OCI-LY1 (cell line): ENCODE measurements at regions not wholly inside any gene's neighbourhood (a gene's known extent, or its start where the extent isn't known, plus 50 kb on each side); places are given as distances from the start of the nearest gene placed in this dataset.

Source experiments
- H2AFZ ChIP-seq: fragments of 200-600 bp; sonication (generic), shearing (Covaris generic); 2 replicates; pipeline ENCODE4 v1.6.0; 2014; ENCODE audit warnings: antibody characterized with exemption, mild to moderate bottlenecking, low read length
- H3F3A ChIP-seq: fragments of 200-600 bp; sonication (generic), shearing (Covaris generic); 2 replicates; pipeline ENCODE4 v1.6.0; 2014; ENCODE audit warnings: mild to moderate bottlenecking, antibody characterized with exemption, low read length, moderate library complexity; ENCODE audit not compliant: insufficient read depth
- H3K27ac ChIP-seq: fragments of 200-600 bp; sonication (generic); 2 replicates; pipeline ENCODE4 v1.5.1; 2014; ENCODE audit warnings: low read length, mixed run types, mild to moderate bottlenecking, low read depth; ENCODE audit not compliant: poor library complexity, severe bottlenecking
- H3K27me3 ChIP-seq: fragments of 200-600 bp; sonication (generic); 2 replicates; pipeline ENCODE4 v1.6.0; 2014; ENCODE audit warnings: antibody characterized with exemption, mild to moderate bottlenecking, low read length, moderate library complexity; ENCODE audit not compliant: insufficient read depth
- H3K36me3 ChIP-seq: fragments of 200-600 bp; sonication (generic); 2 replicates; pipeline ENCODE4 v1.6.1; 2014; ENCODE audit warnings: mild to moderate bottlenecking, antibody characterized with exemption, low read length, moderate library complexity, mixed read lengths; ENCODE audit not compliant: insufficient read depth
- H3K4me1 ChIP-seq: fragments of 200-600 bp; sonication (generic); 2 replicates; pipeline ENCODE4 v1.5.1; 2014; ENCODE audit warnings: mild to moderate bottlenecking, low read length, moderate library complexity; ENCODE audit not compliant: insufficient read depth, severe bottlenecking
- H3K4me2 ChIP-seq: fragments of 200-600 bp; sonication (generic), shearing (Covaris generic); 2 replicates; pipeline ENCODE4 v1.6.1; 2014; ENCODE audit warnings: low read length
- H3K4me3 ChIP-seq: fragments of 200-600 bp; sonication (generic); 2 replicates; pipeline ENCODE4 v1.5.1; 2014; ENCODE audit warnings: low read length, low read depth, mild to moderate bottlenecking, mixed read lengths; ENCODE audit not compliant: poor library complexity, severe bottlenecking
- H3K79me2 ChIP-seq: fragments of 200-600 bp; shearing (Covaris generic); 2 replicates; pipeline ENCODE4 v1.6.1; 2016; ENCODE audit warnings: mixed run types, low read length, mixed read lengths; ENCODE audit not compliant: insufficient read depth
- H3K9ac ChIP-seq: fragments of 200-600 bp; sonication (generic), shearing (Covaris generic); 2 replicates; pipeline ENCODE4 v1.6.1; 2014; ENCODE audit warnings: mild to moderate bottlenecking, low read length, mixed read lengths
- H3K9me2 ChIP-seq: fragments of 200-600 bp; sonication (generic), shearing (Covaris generic); 2 replicates; pipeline ENCODE4 v1.6.1; 2014; ENCODE audit warnings: low read depth, mild to moderate bottlenecking, low read length, mixed read lengths
- H3K9me3 ChIP-seq: fragments of 200-600 bp; shearing (Covaris generic); 2 replicates; pipeline ENCODE4 v1.6.1; 2014; ENCODE audit warnings: low read length, mixed read lengths
- H4K20me1 ChIP-seq: fragments of 200-600 bp; sonication (generic), shearing (Covaris generic); 2 replicates; pipeline ENCODE4 v1.6.0; 2016; ENCODE audit warnings: mild to moderate bottlenecking, low read length; ENCODE audit not compliant: insufficient read depth
- CTCF ChIP-seq: fragments of 200-600 bp; sonication (generic), shearing (Covaris generic); IDR thresholded peaks from 2 replicates; pipeline ENCODE4 v1.5.1; 2017; ENCODE audit warnings: mild to moderate bottlenecking, antibody characterized with exemption, low read length, moderate library complexity, mixed read lengths
- EZH2 ChIP-seq: fragments of 200-600 bp; sonication (generic), shearing (Covaris generic); IDR thresholded peaks from 2 replicates; pipeline ENCODE4 v1.8.0; 2017; ENCODE audit warnings: borderline replicate concordance, mixed run types, mild to moderate bottlenecking, antibody characterized with exemption, low read length, moderate library complexity, mixed read lengths

GRCh38 chr6:128827675-128828464 is 55.1 kb upstream of the LAMA2 start:
- no peak overlapping the region for H3K4me3 ChIP-seq
- H3K4me2 ChIP-seq: no peak overlapping the region
- no peaks in the 10 kb centered on the region for H3K79me2 ChIP-seq
- no peak overlapping the region for H3K27ac ChIP-seq
- no peaks in the 10 kb centered on the region for H3K9me2 ChIP-seq
- no peak overlapping the region for H2AFZ ChIP-seq
- no peaks in the 10 kb centered on the region for H3F3A ChIP-seq
- no peak overlapping the region for H3K9ac ChIP-seq
- H3K4me1 ChIP-seq: no peaks in the 10 kb centered on the region
- no peaks in the 10 kb centered on the region for H3K36me3 ChIP-seq
- no peaks in the 10 kb centered on the region for H3K9me3 ChIP-seq
- TF ChIP-seq EZH2 (no peak), CTCF (no peak)
- H4K20me1 ChIP-seq: no peaks in the 10 kb centered on the region
- no peaks in the 10 kb centered on the region for H3K27me3 ChIP-seq

GRCh38 chr6:128826606-128827005 is 56.3 kb upstream of the LAMA2 start:
- Histone ChIP-seq H4K20me1 (no peaks in the 10 kb centered on the region), H3K9me3 (no peaks in the 10 kb centered on the region), H3K36me3 (no peaks in the 10 kb centered on the region), H3K27me3 (no peaks in the 10 kb centered on the region), H3K4me3 (no peak overlapping the region), H3K27ac (no peak overlapping the region), H3K4me2 (no peak overlapping the region), H3K9ac (no peak overlapping the region), H3K4me1 (no peaks in the 10 kb centered on the region), H3F3A (no peaks in the 10 kb centered on the region), H3K9me2 (no peaks in the 10 kb centered on the region), H2AFZ (no peak overlapping the region), H3K79me2 (no peaks in the 10 kb centered on the region)
- no peak for TF ChIP-seq CTCF
- no peak for TF ChIP-seq EZH2

GRCh38 chr6:128822271-128822670 is 60.7 kb upstream of the LAMA2 start:
- H3K4me1 ChIP-seq: no peaks in the 10 kb centered on the region
- H3K36me3 ChIP-seq: no peaks in the 10 kb centered on the region
- H3K4me3 ChIP-seq: no peak overlapping the region
- no peak overlapping the region for H3K4me2 ChIP-seq
- no peaks in the 10 kb centered on the region for H3K79me2 ChIP-seq
- no peaks in the 10 kb centered on the region for H3K9me2 ChIP-seq
- no peak overlapping the region for H3K27ac ChIP-seq
- H3K9me3 ChIP-seq: no peaks in the 10 kb centered on the region
- no peak for TF ChIP-seq CTCF
- TF ChIP-seq EZH2: no peak
- no peaks in the 10 kb centered on the region for H3K27me3 ChIP-seq
- H3F3A ChIP-seq: no peaks in the 10 kb centered on the region
- no peaks in the 10 kb centered on the region for H4K20me1 ChIP-seq
- no peak overlapping the region for H3K9ac ChIP-seq
- no peak overlapping the region for H2AFZ ChIP-seq
